Epithelial cell of esophagus (primary cell): ENCODE measurements at regions not wholly inside any gene's neighbourhood (a gene's known extent, or its start where the extent isn't known, plus 50 kb on each side); places are given as distances from the start of the nearest gene placed in this dataset.

Experiments
- DNase-seq: peaks from one replicate; pipeline ENCODE4 v3.0.0; 2010; ENCODE audit warnings: low read depth
- H3K4me3 ChIP-seq: 2 replicates; pipeline ENCODE4 v1.5.1; 2011; ENCODE audit warnings: mild to moderate bottlenecking, low read length, control low read depth
- CTCF ChIP-seq: IDR thresholded peaks from 2 replicates; pipeline ENCODE4 v1.5.1; 2011; ENCODE audit warnings: low read depth, mild to moderate bottlenecking, low read length, control low read depth, inconsistent platforms; ENCODE audit not compliant: insufficient read depth; ENCODE audit errors: missing control alignments

GRCh38 chr7:3214090-3214413, 87.0 kb upstream of the SDK1 start:
- TF ChIP-seq CTCF, result no peak
- no peak for DNase-seq
- no peak overlapping the region for H3K4me3 ChIP-seq

- peak; percentile 21 for DNase-seq
- no peak overlapping the region for H3K4me3 ChIP-seq
- TF ChIP-seq CTCF, result no peak
Observed at GRCh38 chr7:3215624-3216585, 85.1 kb upstream of the SDK1 start.

- no peak for TF ChIP-seq CTCF
- no peak overlapping the region for H3K4me3 ChIP-seq
- no peak for DNase-seq
Observed at GRCh38 chr7:3217166-3217565, 83.9 kb upstream of the SDK1 start.

GRCh38 chr7:3218411-3219225, 82.4 kb upstream of the SDK1 start:
- no peak for DNase-seq
- H3K4me3 ChIP-seq, result no peak overlapping the region
- TF ChIP-seq CTCF, result no peak

- H3K4me3 ChIP-seq, result no peak overlapping the region
- no peak for TF ChIP-seq CTCF
- DNase-seq, result no peak
Observed at GRCh38 chr7:3229904-3230470, 71.1 kb upstream of the SDK1 start.

- H3K4me3 ChIP-seq, result no peak overlapping the region
- DNase-seq, result no peak
- no peak for TF ChIP-seq CTCF
Observed at GRCh38 chr7:3230908-3231307, 70.1 kb upstream of the SDK1 start.
